Trophoblast cell (in vitro differentiated cells and primary cell): ENCODE measurements at regions not wholly inside any gene's neighbourhood (a gene's known extent, or its start where the extent isn't known, plus 50 kb on each side); places are given as distances from the start of the nearest gene placed in this dataset.
"Not testable (repeated sequence)": the region's sequence is repeated elsewhere in the genome, so short reads cannot be mapped to it uniquely, and the experiment has no call there.

Experiments
- DNase-seq, 2 donors: peaks; one replicate each; pipeline ENCODE4 v3.0.0-alpha.2; 2016
- H2AFZ ChIP-seq: 2 replicates; pipeline ENCODE4 v1.6.1; 2013; ENCODE audit warnings: low read length, moderate library complexity, mild to moderate bottlenecking; ENCODE audit not compliant: insufficient read depth, poor library complexity
- H2AK5ac ChIP-seq: 2 replicates; pipeline ENCODE4 v1.6.1; 2013; ENCODE audit warnings: mild to moderate bottlenecking, low read length
- H2BK120ac ChIP-seq: 2 replicates; pipeline ENCODE4 v1.6.1; 2013; ENCODE audit warnings: low read length, mild to moderate bottlenecking, moderate library complexity; ENCODE audit not compliant: insufficient read depth, poor library complexity
- H2BK12ac ChIP-seq: 2 replicates; pipeline ENCODE4 v1.6.1; 2013; ENCODE audit warnings: mild to moderate bottlenecking, low read length, moderate library complexity
- H2BK5ac ChIP-seq: 2 replicates; pipeline ENCODE4 v1.6.1; 2013; ENCODE audit warnings: low read length, low read depth, moderate library complexity, mild to moderate bottlenecking; ENCODE audit not compliant: poor library complexity
- H3K14ac ChIP-seq: 2 replicates; pipeline ENCODE4 v1.6.1; 2013; ENCODE audit warnings: mild to moderate bottlenecking, low read length
- H3K18ac ChIP-seq: 2 replicates; pipeline ENCODE4 v1.6.1; 2013; ENCODE audit warnings: mild to moderate bottlenecking, low read length
- H3K23ac ChIP-seq: 2 replicates; pipeline ENCODE4 v1.6.1; 2013; ENCODE audit warnings: low read length
- H3K27ac ChIP-seq: 2 replicates; pipeline ENCODE4 v1.5.1; 2013; ENCODE audit warnings: low read depth, mild to moderate bottlenecking, inconsistent platforms, low read length, moderate library complexity
- H3K27me3 ChIP-seq: 2 replicates; pipeline ENCODE4 v1.6.1; 2013; ENCODE audit warnings: inconsistent platforms, mild to moderate bottlenecking, low read length, moderate library complexity; ENCODE audit not compliant: insufficient read depth
- H3K36me3 ChIP-seq, 2 experiments: 1 replicate in 1 of 2; 2 replicates in 1 of 2; pipeline ENCODE4 v1.6.1; 2013; ENCODE audit warnings: low read length in 2 of 2, mild to moderate bottlenecking in 2 of 2, moderate library complexity in 1 of 2; ENCODE audit not compliant: insufficient read depth in 2 of 2, control insufficient read depth in 1 of 2
- H3K4ac ChIP-seq: 2 replicates; pipeline ENCODE4 v1.6.1; 2013; ENCODE audit warnings: low read depth, mild to moderate bottlenecking, low read length, moderate library complexity
- H3K4me1 ChIP-seq, 2 experiments: 1 replicate in 1 of 2; 2 replicates in 1 of 2; pipeline ENCODE4 v1.6.1; 2013; ENCODE audit warnings: low read length in 2 of 2, mild to moderate bottlenecking in 2 of 2, moderate library complexity in 1 of 2; ENCODE audit not compliant: insufficient read depth in 2 of 2, control insufficient read depth in 1 of 2
- H3K4me2 ChIP-seq: 2 replicates; pipeline ENCODE4 v1.6.1; 2013; ENCODE audit warnings: inconsistent platforms, mild to moderate bottlenecking, low read length, moderate library complexity
- H3K4me3 ChIP-seq: 2 replicates; pipeline ENCODE4 v1.5.1; 2013; ENCODE audit warnings: mild to moderate bottlenecking, low read depth, low read length, inconsistent platforms
- H3K79me1 ChIP-seq: one replicate; pipeline ENCODE4 v1.6.1; 2013; ENCODE audit warnings: low read length
- H3K79me2 ChIP-seq: 2 replicates; pipeline ENCODE4 v1.6.1; 2013; ENCODE audit warnings: low read length, mild to moderate bottlenecking; ENCODE audit not compliant: control insufficient read depth, insufficient read depth, poor library complexity
- H3K9ac ChIP-seq: 2 replicates; pipeline ENCODE4 v1.6.1; 2013; ENCODE audit warnings: mild to moderate bottlenecking, low read length
- H3K9me3 ChIP-seq: 2 replicates; pipeline ENCODE4 v1.6.1; 2013; ENCODE audit warnings: low read depth, mild to moderate bottlenecking, control low read depth, inconsistent platforms, low read length; ENCODE audit not compliant: insufficient read depth
- H4K12ac ChIP-seq: 2 replicates; pipeline ENCODE4 v1.6.1; 2013; ENCODE audit warnings: low read depth, mild to moderate bottlenecking, low read length, moderate library complexity
- H4K8ac ChIP-seq: 2 replicates; pipeline ENCODE4 v1.6.1; 2013; ENCODE audit warnings: low read depth, mild to moderate bottlenecking, low read length, moderate library complexity
- H4K91ac ChIP-seq: one replicate; pipeline ENCODE4 v1.6.1; 2013; ENCODE audit warnings: low read depth, mild to moderate bottlenecking, low read length, moderate library complexity
- WGBS: extraction: QIAGEN DNeasy Blood & Tissue Kit; methylation state at CpG from one replicate; pipeline ENCODE4 v1.1.7; 2013; ENCODE audit warnings: missing lambda C conversion rate; ENCODE audit not compliant: insufficient read length, insufficient coverage; ENCODE audit errors: extremely low coverage; 5-methylcytosine and 5-hydroxymethylcytosine counted together

DNA sequence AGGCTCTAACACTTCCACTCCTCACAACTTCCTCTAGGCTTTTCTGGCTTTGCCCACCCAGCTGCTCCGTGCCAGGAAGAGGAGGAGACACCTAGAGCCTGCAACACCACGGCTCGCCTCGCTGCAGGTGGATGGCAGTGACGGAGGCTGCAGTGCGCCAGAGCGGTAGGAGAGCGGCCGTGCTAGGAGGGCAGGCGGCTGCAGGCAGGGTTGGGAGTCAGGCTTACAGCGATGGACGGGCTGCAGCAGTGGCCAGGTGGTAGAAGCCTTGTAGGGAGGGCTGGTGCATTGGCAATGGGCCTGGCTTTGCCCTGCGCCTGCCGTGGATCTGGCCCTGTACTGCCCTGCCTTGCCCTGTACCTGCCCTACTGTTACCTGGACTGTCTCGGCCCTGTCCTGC lies 4896.0 kb upstream of the OR11H1 start:
- not testable (repeated sequence) for H4K12ac ChIP-seq, H3K14ac ChIP-seq, H3K79me1 ChIP-seq, DNase-seq, H2AK5ac ChIP-seq, H3K9me3 ChIP-seq, H4K91ac ChIP-seq, H3K4ac ChIP-seq, H3K27me3 ChIP-seq, H2BK12ac ChIP-seq, H2AFZ ChIP-seq, H3K4me3 ChIP-seq, H3K27ac ChIP-seq, H3K79me2 ChIP-seq, H3K36me3 ChIP-seq, H3K18ac ChIP-seq, H2BK5ac ChIP-seq, H4K8ac ChIP-seq, H3K4me2 ChIP-seq, H3K23ac ChIP-seq, H3K9ac ChIP-seq, H3K4me1 ChIP-seq, H2BK120ac ChIP-seq
- no CpG with 5 or more reads among the region's 15 CpGs for WGBS

DNA sequence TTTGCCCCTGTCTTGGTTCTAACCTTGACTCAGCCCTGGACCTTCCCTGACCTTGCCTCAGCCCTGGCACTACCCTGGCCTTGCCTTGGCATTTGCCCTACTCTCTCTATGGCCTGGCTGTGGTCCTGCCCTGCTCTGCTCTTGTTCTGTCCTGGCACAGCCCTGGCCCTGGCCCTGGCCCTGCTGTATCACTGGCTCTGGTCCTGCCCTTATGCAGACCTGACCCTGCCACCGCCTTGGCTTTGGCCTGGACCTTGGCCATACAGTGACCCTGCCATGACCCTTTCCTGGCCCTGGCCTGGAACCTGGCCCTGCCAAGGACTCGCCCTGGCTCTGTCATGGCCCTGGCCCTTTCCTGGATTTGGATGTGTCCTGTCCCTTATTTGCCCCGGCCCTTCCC lies 4892.7 kb upstream of the OR11H1 start:
- not testable (repeated sequence) for H2AFZ ChIP-seq, H3K9me3 ChIP-seq, H3K4ac ChIP-seq, H3K27ac ChIP-seq, H3K27me3 ChIP-seq, H3K36me3 ChIP-seq, H3K18ac ChIP-seq, H4K8ac ChIP-seq, H2BK5ac ChIP-seq, H3K4me2 ChIP-seq, H4K12ac ChIP-seq, H2AK5ac ChIP-seq, H3K14ac ChIP-seq, H3K4me1 ChIP-seq, H4K91ac ChIP-seq, H3K23ac ChIP-seq, H3K4me3 ChIP-seq, H3K79me1 ChIP-seq, H2BK12ac ChIP-seq, DNase-seq, H3K79me2 ChIP-seq, H3K9ac ChIP-seq, H2BK120ac ChIP-seq
- WGBS: no CpG with 5 or more reads among the region's 3 CpGs

DNA sequence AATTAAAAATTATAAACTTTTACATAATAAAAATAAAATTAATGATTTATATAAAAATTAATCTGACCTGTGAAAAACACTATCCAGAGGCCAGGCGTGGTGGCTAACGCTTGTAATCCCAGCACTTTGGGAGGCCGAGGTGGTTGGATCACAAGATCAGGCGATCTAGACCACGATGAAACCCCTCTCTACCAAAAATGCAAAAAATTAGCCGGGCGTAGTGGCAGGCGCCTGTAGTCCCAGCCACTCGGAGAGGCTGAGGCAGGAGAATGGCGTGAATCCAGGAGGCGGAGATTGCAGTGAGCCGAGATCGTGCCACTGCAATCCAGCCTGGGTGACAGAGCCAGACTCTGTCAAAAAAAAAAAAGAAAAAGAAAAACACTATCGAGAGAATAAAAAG lies 4865.2 kb upstream of the OR11H1 start:
- H2AK5ac ChIP-seq, H3K4me3 ChIP-seq, H2BK12ac ChIP-seq, H3K18ac ChIP-seq, H3K14ac ChIP-seq, H2BK5ac ChIP-seq, H3K9ac ChIP-seq, H3K4me2 ChIP-seq, H3K79me2 ChIP-seq, H3K27me3 ChIP-seq, H4K91ac ChIP-seq, H3K9me3 ChIP-seq, H4K8ac ChIP-seq, H3K36me3 ChIP-seq, DNase-seq, H3K4me1 ChIP-seq, H3K4ac ChIP-seq, H3K79me1 ChIP-seq, H3K27ac ChIP-seq, H2BK120ac ChIP-seq, H4K12ac ChIP-seq, H3K23ac ChIP-seq, H2AFZ ChIP-seq: not testable (repeated sequence)
- WGBS: no CpG with 5 or more reads among the region's 14 CpGs

DNA sequence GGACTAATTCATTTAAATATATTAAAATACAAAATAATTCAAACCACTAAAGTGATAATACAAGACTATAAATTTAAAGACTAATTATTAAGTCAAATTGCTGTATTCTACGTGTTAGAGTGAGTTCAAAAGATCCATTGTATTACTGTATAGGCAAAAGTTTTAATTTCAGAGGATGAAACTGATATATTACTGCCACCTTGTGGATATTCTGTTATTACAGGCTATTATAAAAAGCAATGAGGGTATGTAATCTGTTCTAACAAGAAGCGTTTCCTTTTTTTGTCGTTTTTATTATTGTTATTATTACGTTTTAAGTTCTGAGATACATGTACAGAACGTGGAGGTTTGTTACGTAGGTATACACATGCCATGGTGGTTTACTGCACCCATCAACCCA lies 4854.9 kb upstream of the OR11H1 start:
- not testable (repeated sequence) for H3K9ac ChIP-seq, H4K12ac ChIP-seq, H3K18ac ChIP-seq, H4K91ac ChIP-seq, H3K4me2 ChIP-seq, H3K27ac ChIP-seq, H2BK12ac ChIP-seq, H2AK5ac ChIP-seq, H3K23ac ChIP-seq, H3K27me3 ChIP-seq, H3K4me3 ChIP-seq, H3K79me1 ChIP-seq, H3K36me3 ChIP-seq, H2BK120ac ChIP-seq, H4K8ac ChIP-seq, H3K9me3 ChIP-seq, H3K79me2 ChIP-seq, H3K4me1 ChIP-seq, H3K14ac ChIP-seq, DNase-seq, H2AFZ ChIP-seq, H3K4ac ChIP-seq, H2BK5ac ChIP-seq
- WGBS: no CpG with 5 or more reads among the region's 6 CpGs

DNA sequence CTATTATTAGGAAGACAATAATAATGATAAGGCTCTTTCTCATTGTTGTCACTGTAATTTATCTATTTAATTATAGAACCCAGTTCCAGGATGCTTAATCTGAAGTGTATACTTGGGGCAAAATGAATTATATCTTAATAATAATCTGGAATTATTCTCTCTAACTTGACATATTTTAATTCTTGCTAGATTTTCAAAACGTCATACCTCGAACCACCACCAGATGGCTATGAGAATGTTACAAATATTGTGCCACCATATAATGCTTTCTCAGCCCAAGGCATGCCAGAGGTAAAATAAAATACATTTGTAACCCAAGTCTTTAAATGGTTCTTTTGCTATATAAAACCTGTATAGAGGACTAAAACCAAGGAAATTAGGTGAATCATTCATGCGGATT lies 4849.3 kb upstream of the OR11H1 start:
- H4K8ac ChIP-seq, H3K4ac ChIP-seq, H4K91ac ChIP-seq, H2AFZ ChIP-seq, H2BK5ac ChIP-seq, H2BK12ac ChIP-seq, H3K4me1 ChIP-seq, H3K9me3 ChIP-seq, H2BK120ac ChIP-seq, H3K27me3 ChIP-seq, H3K23ac ChIP-seq, H3K18ac ChIP-seq, DNase-seq, H3K4me2 ChIP-seq, H4K12ac ChIP-seq, H3K14ac ChIP-seq, H3K79me2 ChIP-seq, H3K27ac ChIP-seq, H3K9ac ChIP-seq, H2AK5ac ChIP-seq, H3K36me3 ChIP-seq, H3K79me1 ChIP-seq, H3K4me3 ChIP-seq: not testable (repeated sequence)
- no CpG with 5 or more reads among the region's 3 CpGs for WGBS
